ENCODE measurements at regions not wholly inside any gene's neighbourhood (a gene's known extent, or its start where the extent isn't known, plus 50 kb on each side); places are given as distances from the start of the nearest gene placed in this dataset.

- H3K4me3 ChIP-seq: no peak overlapping the region
- intact Hi-C loops (cut with DNase I; ENCODE audit: low total_unique reads): no loop called here
- DNase-seq: peak; percentile 26 to 38
- no peaks in the 10 kb centered on the region for H3K4me1 ChIP-seq
- H3K27ac ChIP-seq: peak overlapping the region; percentile 10 to 20
- TF ChIP-seq POLR2A (IDR thresholded peaks at IDR 0.05) (no peak), CTCF (IDR thresholded peaks at IDR 0.05) (no peak)
- H3K36me3 ChIP-seq: no peaks in the 10 kb centered on the region
- no peaks in the 10 kb centered on the region for H3K27me3 ChIP-seq
- no peaks in the 10 kb centered on the region for H3K9me3 ChIP-seq
Measured at GRCh38 chr2:217732992-217733391, 269.8 kb downstream of the TNS1 start.

- Histone ChIP-seq H3K27me3 (no peaks in the 10 kb centered on the region), H3K27ac (no peak overlapping the region), H3K9me3 (no peaks in the 10 kb centered on the region), H3K4me1 (no peaks in the 10 kb centered on the region), H3K36me3 (no peaks in the 10 kb centered on the region), H3K4me3 (no peak overlapping the region)
- no peak for DNase-seq
- intact Hi-C loops (cut with DNase I; ENCODE audit: low total_unique reads): no loop called here
- no peak for TF ChIP-seq POLR2A (IDR thresholded peaks at IDR 0.05)
- TF ChIP-seq CTCF (IDR thresholded peaks at IDR 0.05): no peak
Measured at GRCh38 chr2:217731805-217732204, 271.0 kb downstream of the TNS1 start.

- H3K27me3 ChIP-seq: no peaks in the 10 kb centered on the region
- H3K27ac ChIP-seq: peak overlapping the region in 1 of 2 donors; percentile 11
- H3K4me1 ChIP-seq: no peaks in the 10 kb centered on the region
- H3K4me3 ChIP-seq: no peak overlapping the region
- intact Hi-C loops (cut with DNase I; ENCODE audit: low total_unique reads): no loop called here
- H3K36me3 ChIP-seq: no peaks in the 10 kb centered on the region
- no peaks in the 10 kb centered on the region for H3K9me3 ChIP-seq
- no peak for DNase-seq
- no peak for TF ChIP-seq POLR2A (IDR thresholded peaks at IDR 0.05)
- no peak for TF ChIP-seq CTCF (IDR thresholded peaks at IDR 0.05)
Measured at GRCh38 chr2:217729421-217730053, 273.3 kb downstream of the TNS1 start.

GRCh38 chr2:217727801-217728200 lies 275.0 kb downstream of the TNS1 start:
- Histone ChIP-seq H3K27me3 (no peaks in the 10 kb centered on the region), H3K36me3 (no peaks in the 10 kb centered on the region), H3K4me1 (no peaks in the 10 kb centered on the region), H3K4me3 (no peak overlapping the region), H3K9me3 (no peaks in the 10 kb centered on the region), H3K27ac (no peak overlapping the region)
- TF ChIP-seq CTCF (IDR thresholded peaks at IDR 0.05): no peak
- DNase-seq: no peak
- intact Hi-C loops (cut with DNase I; ENCODE audit: low total_unique reads): no loop called here

GRCh38 chr2:217725409-217725808 lies 277.4 kb downstream of the TNS1 start:
- Histone ChIP-seq H3K9me3 (no peaks in the 10 kb centered on the region), H3K27me3 (no peaks in the 10 kb centered on the region), H3K4me3 (no peak overlapping the region), H3K36me3 (no peaks in the 10 kb centered on the region), H3K27ac (no peak overlapping the region), H3K4me1 (no peaks in the 10 kb centered on the region)
- TF ChIP-seq POLR2A (IDR thresholded peaks at IDR 0.05): no peak
- no peak for TF ChIP-seq CTCF (IDR thresholded peaks at IDR 0.05)
- DNase-seq: no peak
- intact Hi-C loops (cut with DNase I; ENCODE audit: low total_unique reads): no loop called here

All from uterus (tissue), 3 donors.